Suprapubic skin (tissue), 4 donors: ENCODE measurements at regions not wholly inside any gene's neighbourhood (a gene's known extent, or its start where the extent isn't known, plus 50 kb on each side); places are given as distances from the start of the nearest gene placed in this dataset.

Experiments used
- DNase-seq, 2 donors: peaks; one replicate each; pipeline ENCODE4 v3.0.0-alpha.2; 2019; ENCODE audit warnings: low spot score in 2 of 2
- H3K27ac ChIP-seq: fragments of 200-600 bp; sonication (generic); one replicate; pipeline ENCODE4 v1.5.1; 2019
- H3K27me3 ChIP-seq: fragments of 200-600 bp; sonication (generic); one replicate; pipeline ENCODE4 v1.5.1; 2019
- H3K36me3 ChIP-seq: fragments of 200-600 bp; sonication (generic); one replicate; pipeline ENCODE4 v1.5.1; 2019
- H3K4me1 ChIP-seq: fragments of 200-600 bp; sonication (generic); one replicate; pipeline ENCODE4 v1.5.1; 2019
- H3K4me3 ChIP-seq: fragments of 200-600 bp; sonication (generic); one replicate; pipeline ENCODE4 v1.5.1; 2019; ENCODE audit warnings: mild to moderate bottlenecking
- H3K9me3 ChIP-seq: fragments of 200-600 bp; sonication (generic); one replicate; pipeline ENCODE4 v1.5.1; 2019
- CTCF ChIP-seq, 2 donors: fragments of 200-600 bp in 1 of 2; fragments of 450-650 bp in 1 of 2; sonication (generic) in 1 of 2; IDR thresholded peaks; one replicate each; pipeline ENCODE4 v1.5.1; 2016 to 2019; ENCODE audit warnings: antibody characterized with exemption in 2 of 2, mild to moderate bottlenecking in 1 of 2, moderate library complexity in 1 of 2
- EP300 ChIP-seq: sonication (generic); formaldehyde crosslinking; IDR thresholded peaks from one replicate; pipeline ENCODE4 v1.6.1; 2017; ENCODE audit warnings: antibody characterized with exemption
- POLR2A ChIP-seq, 2 donors: fragments of 450-650 bp; IDR thresholded peaks; one replicate each; pipeline ENCODE4 v1.6.1; 2017; ENCODE audit warnings: antibody characterized with exemption in 2 of 2, mild to moderate bottlenecking in 2 of 2, moderate library complexity in 2 of 2
- POLR2AphosphoS5 ChIP-seq, 3 donors: sonication (generic); formaldehyde crosslinking; IDR thresholded peaks; one replicate each; pipeline ENCODE4 v1.6.1; 2017; ENCODE audit warnings: antibody characterized with exemption in 3 of 3
- WGBS: methylation state at CpG from one replicate; pipeline ENCODE4 v1.1.5; 2018; 5-methylcytosine and 5-hydroxymethylcytosine counted together

GRCh38 chr7:153808117-153808516 lies 244.1 kb upstream of the DPP6 start:
- no peak for TF ChIP-seq EP300
- TF ChIP-seq CTCF (IDR thresholded peaks at IDR 0.05): no peak
- TF ChIP-seq POLR2A (IDR thresholded peaks at IDR 0.05): no peak
- TF ChIP-seq POLR2AphosphoS5 (IDR thresholded peaks at IDR 0.05): no peak

DNA sequence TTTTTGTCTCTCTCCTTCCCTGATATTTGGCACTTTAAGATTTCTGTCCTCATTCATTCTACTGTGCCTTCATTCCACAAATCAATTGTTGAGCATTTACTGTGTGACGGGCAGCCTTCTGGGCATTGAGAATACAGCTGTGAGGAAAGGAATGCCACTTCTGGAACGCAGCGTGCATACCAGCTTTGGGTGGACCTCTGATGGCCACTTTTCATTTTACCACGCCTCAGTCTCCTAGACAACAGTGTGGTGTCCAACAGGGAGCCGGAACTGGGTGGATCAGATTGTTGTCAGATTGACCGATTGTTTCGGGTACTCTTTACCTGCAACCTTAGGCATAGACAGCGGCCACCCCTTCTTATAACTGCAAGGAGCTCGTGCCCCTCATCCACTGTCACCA lies 222.7 kb upstream of the DPP6 start:
- H3K27me3 ChIP-seq: no peaks in the 10 kb centered on the region
- no peak overlapping the region for H3K4me3 ChIP-seq
- TF ChIP-seq CTCF (IDR thresholded peaks at IDR 0.05) (no peak), POLR2AphosphoS5 (IDR thresholded peaks at IDR 0.05) (no peak), EP300 (no peak), POLR2A (IDR thresholded peaks at IDR 0.05) (no peak)
- 74% methylated on average over 9 of the region's 9 CpGs for WGBS
- H3K9me3 ChIP-seq: no peaks in the 10 kb centered on the region
- H3K4me1 ChIP-seq: no peaks in the 10 kb centered on the region
- H3K27ac ChIP-seq: no peak overlapping the region
- H3K36me3 ChIP-seq: no peaks in the 10 kb centered on the region
- no peak for DNase-seq

More at GRCh38 chr7:153808117-153808516, 244.1 kb upstream of the DPP6 start:
- Histone ChIP-seq H3K9me3 (no peaks in the 10 kb centered on the region), H3K4me1 (no peaks in the 10 kb centered on the region), H3K27ac (no peak overlapping the region), H3K27me3 (no peaks in the 10 kb centered on the region), H3K36me3 (no peaks in the 10 kb centered on the region), H3K4me3 (no peak overlapping the region)
- DNase-seq: no peak
- WGBS: 82% methylated on average over 8 of the region's 12 CpGs

DNA sequence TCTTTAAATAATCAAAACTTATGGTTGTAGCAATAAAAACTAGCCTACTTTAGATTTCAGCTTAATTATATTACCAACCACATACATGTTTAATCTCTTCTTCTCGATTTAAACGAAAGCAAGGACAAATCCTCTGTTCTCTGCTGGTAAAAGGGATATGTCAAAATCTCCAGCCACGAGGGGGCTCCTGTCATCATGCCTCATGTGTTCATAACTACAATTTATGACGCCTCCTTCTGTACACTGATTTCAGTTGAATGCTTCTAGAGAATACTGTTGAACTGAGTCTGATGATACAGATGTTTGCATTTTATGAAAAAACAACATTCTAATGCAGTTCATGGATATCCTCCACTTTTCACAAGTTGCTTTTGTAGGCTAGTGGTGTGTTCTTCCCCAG lies 220.0 kb upstream of the DPP6 start:
- no peaks in the 10 kb centered on the region for H3K27me3 ChIP-seq
- H3K27ac ChIP-seq: no peak overlapping the region
- DNase-seq: no peak
- H3K4me1 ChIP-seq: peaks cover 2% of the 10 kb centered on the region
- no peaks in the 10 kb centered on the region for H3K9me3 ChIP-seq
- no peaks in the 10 kb centered on the region for H3K36me3 ChIP-seq
- 57% methylated on average over 4 of the region's 4 CpGs for WGBS
- no peak for TF ChIP-seq POLR2AphosphoS5 (IDR thresholded peaks at IDR 0.05)
- TF ChIP-seq EP300: no peak
- no peak for TF ChIP-seq POLR2A (IDR thresholded peaks at IDR 0.05)
- TF ChIP-seq CTCF (IDR thresholded peaks at IDR 0.05): no peak
- no peak overlapping the region for H3K4me3 ChIP-seq

- no peaks in the 10 kb centered on the region for H3K27me3 ChIP-seq
- no peak for DNase-seq
- H3K4me1 ChIP-seq: peaks cover 2% of the 10 kb centered on the region
- no peak for TF ChIP-seq EP300
- no peak for TF ChIP-seq CTCF (IDR thresholded peaks at IDR 0.05)
- TF ChIP-seq POLR2A (IDR thresholded peaks at IDR 0.05): no peak
- no peak for TF ChIP-seq POLR2AphosphoS5 (IDR thresholded peaks at IDR 0.05)
- H3K4me3 ChIP-seq: no peak overlapping the region
- no peaks in the 10 kb centered on the region for H3K9me3 ChIP-seq
- no peaks in the 10 kb centered on the region for H3K36me3 ChIP-seq
- H3K27ac ChIP-seq: no peak overlapping the region
- 30% methylated on average over 4 of the region's 4 CpGs for WGBS
Measured at GRCh38 chr7:153835103-153835502, 217.1 kb upstream of the DPP6 start.

DNA sequence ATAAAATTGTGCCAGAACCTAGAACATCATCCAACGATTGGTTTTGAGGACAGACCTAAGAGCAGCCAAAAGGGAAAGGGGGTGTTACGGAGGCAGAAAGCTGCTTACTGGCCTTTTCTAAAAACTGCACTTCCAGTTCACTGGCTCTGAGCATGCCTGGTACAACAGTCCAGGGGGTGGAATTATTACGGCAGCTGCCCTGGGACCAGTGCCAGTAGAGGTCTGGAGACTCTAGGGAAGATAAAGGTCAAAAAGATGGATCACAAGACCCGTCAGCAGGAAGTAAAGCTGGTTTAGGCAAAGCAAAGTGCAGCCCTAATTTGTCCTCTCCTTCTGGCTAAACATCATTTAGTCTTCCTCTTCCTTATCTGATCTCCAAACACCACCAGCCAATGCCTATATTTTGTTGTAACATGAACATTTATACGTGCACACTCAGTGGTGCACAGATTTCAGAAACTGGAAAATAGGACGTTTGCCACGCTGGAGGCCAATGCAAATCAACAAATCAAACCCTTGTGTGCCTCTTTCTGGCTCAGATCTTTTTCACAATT lies 216.4 kb upstream of the DPP6 start:
- Histone ChIP-seq H3K9me3 (no peaks in the 10 kb centered on the region), H3K27ac (no peak overlapping the region), H3K36me3 (no peaks in the 10 kb centered on the region), H3K4me3 (no peak overlapping the region), H3K27me3 (no peaks in the 10 kb centered on the region), H3K4me1 (peaks cover 2% of the 10 kb centered on the region)
- TF ChIP-seq EP300 (no peak), CTCF (IDR thresholded peaks at IDR 0.05) (no peak), POLR2A (IDR thresholded peaks at IDR 0.05) (no peak), POLR2AphosphoS5 (IDR thresholded peaks at IDR 0.05) (no peak)
- 30% methylated on average over 7 of the region's 7 CpGs for WGBS
- DNase-seq: no peak
